Gastroesophageal sphincter (tissue), 3 donors: ENCODE measurements at regions not wholly inside any gene's neighbourhood (a gene's known extent, or its start where the extent isn't known, plus 50 kb on each side); places are given as distances from the start of the nearest gene placed in this dataset.

Source experiments
- POLR2A ChIP-seq, 2 donors: fragments of 450-650 bp; IDR thresholded peaks; one replicate each; pipeline ENCODE4 v1.6.1; 2017; ENCODE audit warnings: antibody characterized with exemption in 2 of 2, mild to moderate bottlenecking in 2 of 2, moderate library complexity in 1 of 2
- TF ChIP-seq, protein P1 (sequence below), 4 experiments: fragments of 200-600 bp in 2 of 4; fragments of 450-650 bp in 2 of 4; sonication (generic) in 1 of 4; IDR thresholded peaks; one replicate each; pipeline ENCODE4 v1.5.1; 2017 to 2019; ENCODE audit warnings: antibody characterized with exemption in 4 of 4, mild to moderate bottlenecking in 2 of 4, moderate library complexity in 2 of 4

DNA sequence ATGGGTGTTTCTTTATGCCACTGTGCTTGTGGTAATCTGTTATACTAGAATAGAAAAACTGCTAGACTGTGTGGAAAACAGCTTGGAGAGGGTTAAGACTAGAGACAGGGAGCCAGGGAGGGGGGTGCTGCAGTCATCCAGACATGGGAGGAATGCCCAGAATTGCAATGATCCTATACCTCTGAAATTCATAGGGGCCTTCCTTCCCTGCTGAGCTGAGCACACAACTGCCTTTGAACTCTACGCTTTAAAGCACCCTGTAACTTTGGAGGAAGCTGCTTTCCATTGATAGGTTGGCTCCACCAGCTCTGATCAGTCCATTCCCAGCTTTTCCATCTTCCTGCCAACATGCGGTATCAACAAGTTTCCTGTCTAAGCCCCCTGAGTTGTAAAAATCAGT lies 155.9 kb upstream of the RASGEF1B start:
- TF ChIP-seq, protein P1, sequence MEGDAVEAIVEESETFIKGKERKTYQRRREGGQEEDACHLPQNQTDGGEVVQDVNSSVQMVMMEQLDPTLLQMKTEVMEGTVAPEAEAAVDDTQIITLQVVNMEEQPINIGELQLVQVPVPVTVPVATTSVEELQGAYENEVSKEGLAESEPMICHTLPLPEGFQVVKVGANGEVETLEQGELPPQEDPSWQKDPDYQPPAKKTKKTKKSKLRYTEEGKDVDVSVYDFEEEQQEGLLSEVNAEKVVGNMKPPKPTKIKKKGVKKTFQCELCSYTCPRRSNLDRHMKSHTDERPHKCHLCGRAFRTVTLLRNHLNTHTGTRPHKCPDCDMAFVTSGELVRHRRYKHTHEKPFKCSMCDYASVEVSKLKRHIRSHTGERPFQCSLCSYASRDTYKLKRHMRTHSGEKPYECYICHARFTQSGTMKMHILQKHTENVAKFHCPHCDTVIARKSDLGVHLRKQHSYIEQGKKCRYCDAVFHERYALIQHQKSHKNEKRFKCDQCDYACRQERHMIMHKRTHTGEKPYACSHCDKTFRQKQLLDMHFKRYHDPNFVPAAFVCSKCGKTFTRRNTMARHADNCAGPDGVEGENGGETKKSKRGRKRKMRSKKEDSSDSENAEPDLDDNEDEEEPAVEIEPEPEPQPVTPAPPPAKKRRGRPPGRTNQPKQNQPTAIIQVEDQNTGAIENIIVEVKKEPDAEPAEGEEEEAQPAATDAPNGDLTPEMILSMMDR (IDR thresholded peaks at IDR 0.05) = no peak
- no peak for TF ChIP-seq POLR2A (IDR thresholded peaks at IDR 0.05)
